ENCODE measurements at regions not wholly inside any gene's neighbourhood (a gene's known extent, or its start where the extent isn't known, plus 50 kb on each side); places are given as distances from the start of the nearest gene placed in this dataset.

GRCh38 chr10:30745953-30746352 is 116.4 kb upstream of the LYZL2 start:
- TF ChIP-seq, protein P1, sequence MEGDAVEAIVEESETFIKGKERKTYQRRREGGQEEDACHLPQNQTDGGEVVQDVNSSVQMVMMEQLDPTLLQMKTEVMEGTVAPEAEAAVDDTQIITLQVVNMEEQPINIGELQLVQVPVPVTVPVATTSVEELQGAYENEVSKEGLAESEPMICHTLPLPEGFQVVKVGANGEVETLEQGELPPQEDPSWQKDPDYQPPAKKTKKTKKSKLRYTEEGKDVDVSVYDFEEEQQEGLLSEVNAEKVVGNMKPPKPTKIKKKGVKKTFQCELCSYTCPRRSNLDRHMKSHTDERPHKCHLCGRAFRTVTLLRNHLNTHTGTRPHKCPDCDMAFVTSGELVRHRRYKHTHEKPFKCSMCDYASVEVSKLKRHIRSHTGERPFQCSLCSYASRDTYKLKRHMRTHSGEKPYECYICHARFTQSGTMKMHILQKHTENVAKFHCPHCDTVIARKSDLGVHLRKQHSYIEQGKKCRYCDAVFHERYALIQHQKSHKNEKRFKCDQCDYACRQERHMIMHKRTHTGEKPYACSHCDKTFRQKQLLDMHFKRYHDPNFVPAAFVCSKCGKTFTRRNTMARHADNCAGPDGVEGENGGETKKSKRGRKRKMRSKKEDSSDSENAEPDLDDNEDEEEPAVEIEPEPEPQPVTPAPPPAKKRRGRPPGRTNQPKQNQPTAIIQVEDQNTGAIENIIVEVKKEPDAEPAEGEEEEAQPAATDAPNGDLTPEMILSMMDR (IDR thresholded peaks at IDR 0.05) = no peak
- TF ChIP-seq POLR2A (IDR thresholded peaks at IDR 0.05) = no peak

Data from Peyer's patch (tissue), 4 donors.